HG03159 (cell line): ENCODE measurements at regions not wholly inside any gene's neighbourhood (a gene's known extent, or its start where the extent isn't known, plus 50 kb on each side); places are given as distances from the start of the nearest gene placed in this dataset.
"Not testable (repeated sequence)": the region's sequence is repeated elsewhere in the genome, so short reads cannot be mapped to it uniquely, and the experiment has no call there.

Source experiments
- ATAC-seq: cut with Tn5 transposase; IDR thresholded peaks from one replicate; pipeline ENCODE4 v1.9.1; 2021; ENCODE audit warnings: mild to moderate bottlenecking, moderate library complexity; ENCODE audit not compliant: unreplicated experiment

GRCh38 chr3:102032491-102033383 lies 183.4 kb downstream of the NFKBIZ start:
- ATAC-seq, result no peak

GRCh38 chr3:102034639-102035451 lies 185.5 kb downstream of the NFKBIZ start:
- ATAC-seq, result no peak

GRCh38 chr3:102036017-102036416 lies 186.7 kb downstream of the NFKBIZ start:
- peak; percentile 48 for ATAC-seq

- no peak for ATAC-seq
Measured at GRCh38 chr3:102036472-102036871, 187.2 kb downstream of the NFKBIZ start.

- ATAC-seq, result no peak
Measured at GRCh38 chr3:102037209-102037608, 187.9 kb downstream of the NFKBIZ start.

GRCh38 chr3:102037791-102038190 lies 188.5 kb downstream of the NFKBIZ start:
- no peak for ATAC-seq

GRCh38 chr3:102038477-102039142 lies 189.3 kb downstream of the NFKBIZ start:
- ATAC-seq, result peak; percentile 79

- ATAC-seq, result not testable (repeated sequence)
Measured at GRCh38 chr3:102040144-102040543, 190.8 kb downstream of the NFKBIZ start.

GRCh38 chr3:102053375-102053989 lies 204.2 kb downstream of the NFKBIZ start:
- no peak for ATAC-seq

- ATAC-seq, result no peak
Measured at GRCh38 chr3:102054543-102055080, 205.3 kb downstream of the NFKBIZ start.

GRCh38 chr3:102057781-102058421 lies 208.6 kb downstream of the NFKBIZ start:
- ATAC-seq, result peak; percentile 84

- ATAC-seq, result peak; percentile 69
Measured at GRCh38 chr3:102059145-102059943, 210.0 kb downstream of the NFKBIZ start.

GRCh38 chr3:102060814-102061213 lies 211.5 kb downstream of the NFKBIZ start:
- ATAC-seq, result no peak

GRCh38 chr3:102063572-102063971 lies 214.3 kb downstream of the NFKBIZ start:
- ATAC-seq, result no peak

GRCh38 chr3:102066470-102066869 lies 217.2 kb downstream of the NFKBIZ start:
- no peak for ATAC-seq

GRCh38 chr3:102068327-102068726 lies 219.0 kb downstream of the NFKBIZ start:
- ATAC-seq, result no peak

GRCh38 chr3:102068736-102069135 lies 219.4 kb downstream of the NFKBIZ start:
- no peak for ATAC-seq

- no peak for ATAC-seq
Measured at GRCh38 chr3:102069211-102069662, 219.9 kb downstream of the NFKBIZ start.

- no peak for ATAC-seq
Measured at GRCh38 chr3:102074946-102075345, 225.6 kb downstream of the NFKBIZ start.
